ENCODE measurements at regions not wholly inside any gene's neighbourhood (a gene's known extent, or its start where the extent isn't known, plus 50 kb on each side); places are given as distances from the start of the nearest gene placed in this dataset.

GRCh38 chr9:99406939-99407338 is 184.9 kb downstream of the SEC61B start:
- Histone ChIP-seq H3K27me3 (no peaks in the 10 kb centered on the region), H3K4me1 (no peaks in the 10 kb centered on the region), H3K27ac (no peak overlapping the region), H3K36me3 (no peaks in the 10 kb centered on the region), H3K4me3 (no peak overlapping the region), H3K9me3 (no peaks in the 10 kb centered on the region)
- TF ChIP-seq CTCF (IDR thresholded peaks at IDR 0.05) (no peak), POLR2A (IDR thresholded peaks at IDR 0.05) (no peak)
- no peak for DNase-seq

- TF ChIP-seq CTCF (IDR thresholded peaks at IDR 0.05) (no peak), POLR2A (IDR thresholded peaks at IDR 0.05) (no peak)
- no peak overlapping the region for H3K27ac ChIP-seq
Measured at GRCh38 chr9:99411068-99411467, 189.0 kb downstream of the SEC61B start.

GRCh38 chr9:99411479-99412115 is 189.5 kb downstream of the SEC61B start:
- Histone ChIP-seq H3K9me3 (no peaks in the 10 kb centered on the region), H3K36me3 (no peaks in the 10 kb centered on the region), H3K27me3 (no peaks in the 10 kb centered on the region), H3K27ac (no peak overlapping the region), H3K4me3 (no peak overlapping the region), H3K4me1 (no peaks in the 10 kb centered on the region)
- no peak for TF ChIP-seq POLR2A (IDR thresholded peaks at IDR 0.05)
- TF ChIP-seq CTCF (IDR thresholded peaks at IDR 0.05) = no peak
- DNase-seq = no peak

More at GRCh38 chr9:99411068-99411467, 189.0 kb downstream of the SEC61B start:
- no peak overlapping the region for H3K4me3 ChIP-seq
- H3K36me3 ChIP-seq = no peaks in the 10 kb centered on the region
- DNase-seq = no peak
- H3K9me3 ChIP-seq = no peaks in the 10 kb centered on the region
- no peaks in the 10 kb centered on the region for H3K27me3 ChIP-seq
- no peaks in the 10 kb centered on the region for H3K4me1 ChIP-seq

GRCh38 chr9:99412606-99413005 is 190.5 kb downstream of the SEC61B start:
- Histone ChIP-seq H3K27me3 (no peaks in the 10 kb centered on the region), H3K4me3 (no peak overlapping the region), H3K36me3 (no peaks in the 10 kb centered on the region), H3K4me1 (no peaks in the 10 kb centered on the region), H3K9me3 (no peaks in the 10 kb centered on the region), H3K27ac (no peak overlapping the region)
- no peak for TF ChIP-seq CTCF (IDR thresholded peaks at IDR 0.05)
- no peak for TF ChIP-seq POLR2A (IDR thresholded peaks at IDR 0.05)
- no peak for DNase-seq

DNA sequence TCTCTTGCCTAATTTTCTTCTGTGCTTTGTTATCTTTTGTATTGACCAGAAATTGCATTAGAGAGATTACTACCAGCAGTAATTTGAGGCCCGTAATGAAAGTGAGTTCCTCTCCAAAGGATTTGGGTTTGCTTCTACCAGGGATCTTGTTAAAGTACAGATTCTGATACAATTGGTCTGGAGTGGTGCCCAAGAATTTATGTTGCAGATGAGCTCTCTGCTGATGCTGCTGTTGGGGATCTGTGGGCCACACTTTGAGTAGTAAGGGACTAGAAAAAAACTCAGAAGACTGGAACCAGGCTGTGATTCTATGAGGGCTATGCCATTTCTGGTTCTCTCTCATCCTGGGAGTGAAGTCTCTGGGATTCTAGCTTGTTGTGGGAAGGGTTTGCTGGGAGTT is 192.2 kb downstream of the SEC61B start:
- Histone ChIP-seq H3K4me3 (no peak overlapping the region), H3K27me3 (no peaks in the 10 kb centered on the region), H3K4me1 (no peaks in the 10 kb centered on the region), H3K36me3 (no peaks in the 10 kb centered on the region), H3K9me3 (no peaks in the 10 kb centered on the region), H3K27ac (no peak overlapping the region)
- TF ChIP-seq POLR2A (IDR thresholded peaks at IDR 0.05) (no peak), CTCF (IDR thresholded peaks at IDR 0.05) (no peak)
- DNase-seq = no peak

GRCh38 chr9:99415606-99416005 is 193.5 kb downstream of the SEC61B start:
- H3K9me3 ChIP-seq = no peaks in the 10 kb centered on the region
- H3K4me1 ChIP-seq = no peaks in the 10 kb centered on the region
- TF ChIP-seq CTCF (IDR thresholded peaks at IDR 0.05) (no peak), POLR2A (IDR thresholded peaks at IDR 0.05) (no peak)
- DNase-seq = no peak
- no peak overlapping the region for H3K4me3 ChIP-seq
- H3K27me3 ChIP-seq = no peaks in the 10 kb centered on the region
- H3K36me3 ChIP-seq = no peaks in the 10 kb centered on the region
- no peak overlapping the region for H3K27ac ChIP-seq
